GM06990 (cell line): ENCODE measurements at regions not wholly inside any gene's neighbourhood (a gene's known extent, or its start where the extent isn't known, plus 50 kb on each side); places are given as distances from the start of the nearest gene placed in this dataset.
"Not testable (repeated sequence)": the region's sequence is repeated elsewhere in the genome, so short reads cannot be mapped to it uniquely, and the experiment has no call there.

Source experiments
- DNase-seq: peaks from one replicate; pipeline ENCODE4 v3.0.0-alpha.2; 2011; ENCODE audit not compliant: insufficient read length; ENCODE audit errors: extremely low read depth
- H3K27me3 ChIP-seq: replicated peaks from 2 replicates; pipeline ENCODE4 v1.6.0; 2011; ENCODE audit warnings: low read length; ENCODE audit not compliant: control insufficient read depth, insufficient read depth
- H3K36me3 ChIP-seq: 2 replicates; pipeline ENCODE4 v1.5.1; 2011; ENCODE audit warnings: low read length; ENCODE audit not compliant: control insufficient read depth, insufficient read depth
- H3K4me3 ChIP-seq: replicated peaks from 2 replicates; pipeline ENCODE4 v1.5.1; 2011; ENCODE audit warnings: low read depth, mild to moderate bottlenecking, control low read depth, low read length
- CTCF ChIP-seq: IDR thresholded peaks from 2 replicates; pipeline ENCODE4 v1.5.1; 2011; ENCODE audit warnings: low read length, control low read depth, mild to moderate bottlenecking, inconsistent platforms; ENCODE audit not compliant: insufficient read depth, poor library complexity, severe bottlenecking

- H3K27me3 ChIP-seq: no peaks in the 10 kb centered on the region
- no peak for TF ChIP-seq CTCF
These were observed 73.2 kb upstream of the HDDC2 start for GRCh38 chr6:125375013-125375412.

GRCh38 chr6:125375821-125376220, 74.1 kb upstream of the HDDC2 start:
- Histone ChIP-seq H3K27me3 (no peaks in the 10 kb centered on the region; the same call in 1 of the 2 replicates), H3K4me3 (no peak overlapping the region)
- no peak for TF ChIP-seq CTCF

More at GRCh38 chr6:125375013-125375412, 73.2 kb upstream of the HDDC2 start:
- DNase-seq: no peak
- no peaks in the 10 kb centered on the region for H3K36me3 ChIP-seq
- no peak overlapping the region for H3K4me3 ChIP-seq

GRCh38 chr6:125377621-125378020, 75.9 kb upstream of the HDDC2 start:
- H3K36me3 ChIP-seq: no peaks in the 10 kb centered on the region
- no peak overlapping the region for H3K4me3 ChIP-seq
- no peak for DNase-seq
- no peaks in the 10 kb centered on the region; the same call in 1 of the 2 replicates for H3K27me3 ChIP-seq
- TF ChIP-seq CTCF: no peak

More at GRCh38 chr6:125375821-125376220, 74.1 kb upstream of the HDDC2 start:
- no peak for DNase-seq
- no peaks in the 10 kb centered on the region for H3K36me3 ChIP-seq

GRCh38 chr6:125379174-125379573, 77.4 kb upstream of the HDDC2 start:
- no peak for DNase-seq
- Histone ChIP-seq H3K27me3 (no peaks in the 10 kb centered on the region; the same call in 1 of the 2 replicates), H3K4me3 (no peak overlapping the region), H3K36me3 (no peaks in the 10 kb centered on the region)
- TF ChIP-seq CTCF: no peak

GRCh38 chr6:125380474-125380873, 78.7 kb upstream of the HDDC2 start:
- no peaks in the 10 kb centered on the region for H3K36me3 ChIP-seq
- no peak for DNase-seq
- TF ChIP-seq CTCF: no peak
- H3K4me3 ChIP-seq: no peak overlapping the region
- H3K27me3 ChIP-seq: no peaks in the 10 kb centered on the region; the same call in 1 of the 2 replicates

- H3K27me3 ChIP-seq: not testable (repeated sequence)
These were observed 84.6 kb upstream of the HDDC2 start for GRCh38 chr6:125386337-125386736.

More at GRCh38 chr6:125386337-125386736, 84.6 kb upstream of the HDDC2 start:
- H3K4me3 ChIP-seq, H3K36me3 ChIP-seq, DNase-seq: not testable (repeated sequence)
